Endodermal cell (in vitro differentiated cells): ENCODE measurements at regions not wholly inside any gene's neighbourhood (a gene's known extent, or its start where the extent isn't known, plus 50 kb on each side); places are given as distances from the start of the nearest gene placed in this dataset.

ENCODE experiments used
- DNase-seq: peaks from one replicate; pipeline ENCODE4 v3.0.0-alpha.2; 2017
- H3K27ac ChIP-seq: 2 replicates; pipeline ENCODE4 v1.5.1; 2013; ENCODE audit warnings: mild to moderate bottlenecking, low read depth, low read length, moderate library complexity
- H3K27me3 ChIP-seq: 2 replicates; pipeline ENCODE4 v1.6.1; 2013; ENCODE audit warnings: mild to moderate bottlenecking, low read length, moderate library complexity; ENCODE audit not compliant: insufficient read depth, control insufficient read depth, poor library complexity, severe bottlenecking
- H3K36me3 ChIP-seq: 2 replicates; pipeline ENCODE4 v1.7.0; 2013; ENCODE audit warnings: mild to moderate bottlenecking, low read length, moderate library complexity; ENCODE audit not compliant: control insufficient read depth, insufficient read depth
- H3K4me1 ChIP-seq: one replicate; pipeline ENCODE4 v1.7.0; 2013; ENCODE audit warnings: low read length; ENCODE audit not compliant: control insufficient read depth, insufficient read depth
- H3K4me3 ChIP-seq: 2 replicates; pipeline ENCODE4 v1.5.1; 2013; ENCODE audit warnings: mild to moderate bottlenecking, low read length, moderate library complexity
- H3K9ac ChIP-seq: 2 replicates; pipeline ENCODE4 v1.6.1; 2013; ENCODE audit warnings: mild to moderate bottlenecking, low read length, moderate library complexity; ENCODE audit not compliant: poor library complexity, severe bottlenecking; ENCODE audit errors: extremely low read depth
- H3K9me3 ChIP-seq: 2 replicates; pipeline ENCODE4 v1.6.1; 2013; ENCODE audit warnings: mild to moderate bottlenecking, low read length, moderate library complexity; ENCODE audit not compliant: control insufficient read depth
- H3K27ac Mint-ChIP-seq: 2 replicates; pipeline ENCODE4 v1.8.0; 2020; ENCODE audit warnings: mixed read lengths
- H3K27me3 Mint-ChIP-seq: 2 replicates; pipeline ENCODE4 v1.8.0; 2021; ENCODE audit warnings: mild to moderate bottlenecking, mixed read lengths; ENCODE audit not compliant: insufficient read depth
- H3K36me3 Mint-ChIP-seq: 2 replicates; pipeline ENCODE4 v1.8.0; 2020; ENCODE audit warnings: low read depth, mixed read lengths
- H3K4me1 Mint-ChIP-seq: 2 replicates; pipeline ENCODE4 v1.8.0; 2020; ENCODE audit warnings: mixed read lengths
- H3K4me3 Mint-ChIP-seq: 2 replicates; pipeline ENCODE4 v1.8.0; 2020; ENCODE audit warnings: mild to moderate bottlenecking, moderate library complexity, mixed read lengths
- H3K9me3 Mint-ChIP-seq: 2 replicates; pipeline ENCODE4 v1.8.0; 2020; ENCODE audit warnings: mild to moderate bottlenecking, mixed read lengths
- WGBS, 2 experiments: methylation state at CpG; one replicate each; pipeline versions ENCODE4 v1.1.5 to v1.1.7; 2013; ENCODE audit warnings: missing lambda C conversion rate in 2 of 2, mixed read lengths in 1 of 2; ENCODE audit not compliant: insufficient coverage in 1 of 2, insufficient read length in 1 of 2; 5-methylcytosine and 5-hydroxymethylcytosine counted together
- TF ChIP-seq, protein P1 (sequence below): fragments of 200-600 bp; sonication (generic); conservative IDR thresholded peaks from 2 replicates; pipeline ENCODE4 v1.5.0; 2021; ENCODE audit warnings: antibody characterized with exemption, mild to moderate bottlenecking

DNA sequence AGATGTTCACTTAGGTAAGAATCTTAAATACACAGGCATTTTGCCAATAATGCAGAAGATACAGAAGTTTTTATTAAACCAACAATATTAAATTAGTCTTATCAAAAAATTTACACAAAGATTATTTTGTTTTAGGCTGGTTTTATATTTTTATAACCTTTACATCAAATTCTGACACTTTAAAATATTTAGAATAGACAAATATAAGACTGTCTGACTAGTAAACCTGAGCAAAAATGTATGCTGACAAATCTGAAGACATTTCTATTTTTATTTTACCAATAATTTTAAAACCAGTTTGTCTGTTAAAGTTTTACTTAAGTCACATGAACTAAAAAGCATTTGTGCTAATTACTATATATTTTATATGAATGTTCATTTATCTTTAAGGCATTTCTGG lies 72.1 kb upstream of the ZNF236 start:
- peaks cover 70% of the 10 kb centered on the region for H3K9me3 ChIP-seq
- DNase-seq, result no peak
- Mint-ChIP-seq H3K36me3 (no peaks in the 10 kb centered on the region), H3K27ac (no peak overlapping the region), H3K4me3 (no peak overlapping the region), H3K9me3 (peaks cover 63% of the 10 kb centered on the region), H3K4me1 (peaks cover 5% of the 10 kb centered on the region), H3K27me3 (no peaks in the 10 kb centered on the region)
- H3K4me3 ChIP-seq, result no peak overlapping the region
- H3K4me1 ChIP-seq, result no peaks in the 10 kb centered on the region
- H3K27ac ChIP-seq, result no peak overlapping the region
- H3K27me3 ChIP-seq, result no peaks in the 10 kb centered on the region
- H3K9ac ChIP-seq, result no peak overlapping the region
- TF ChIP-seq, protein P1, sequence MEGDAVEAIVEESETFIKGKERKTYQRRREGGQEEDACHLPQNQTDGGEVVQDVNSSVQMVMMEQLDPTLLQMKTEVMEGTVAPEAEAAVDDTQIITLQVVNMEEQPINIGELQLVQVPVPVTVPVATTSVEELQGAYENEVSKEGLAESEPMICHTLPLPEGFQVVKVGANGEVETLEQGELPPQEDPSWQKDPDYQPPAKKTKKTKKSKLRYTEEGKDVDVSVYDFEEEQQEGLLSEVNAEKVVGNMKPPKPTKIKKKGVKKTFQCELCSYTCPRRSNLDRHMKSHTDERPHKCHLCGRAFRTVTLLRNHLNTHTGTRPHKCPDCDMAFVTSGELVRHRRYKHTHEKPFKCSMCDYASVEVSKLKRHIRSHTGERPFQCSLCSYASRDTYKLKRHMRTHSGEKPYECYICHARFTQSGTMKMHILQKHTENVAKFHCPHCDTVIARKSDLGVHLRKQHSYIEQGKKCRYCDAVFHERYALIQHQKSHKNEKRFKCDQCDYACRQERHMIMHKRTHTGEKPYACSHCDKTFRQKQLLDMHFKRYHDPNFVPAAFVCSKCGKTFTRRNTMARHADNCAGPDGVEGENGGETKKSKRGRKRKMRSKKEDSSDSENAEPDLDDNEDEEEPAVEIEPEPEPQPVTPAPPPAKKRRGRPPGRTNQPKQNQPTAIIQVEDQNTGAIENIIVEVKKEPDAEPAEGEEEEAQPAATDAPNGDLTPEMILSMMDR, result no peak
- H3K36me3 ChIP-seq, result no peaks in the 10 kb centered on the region

DNA sequence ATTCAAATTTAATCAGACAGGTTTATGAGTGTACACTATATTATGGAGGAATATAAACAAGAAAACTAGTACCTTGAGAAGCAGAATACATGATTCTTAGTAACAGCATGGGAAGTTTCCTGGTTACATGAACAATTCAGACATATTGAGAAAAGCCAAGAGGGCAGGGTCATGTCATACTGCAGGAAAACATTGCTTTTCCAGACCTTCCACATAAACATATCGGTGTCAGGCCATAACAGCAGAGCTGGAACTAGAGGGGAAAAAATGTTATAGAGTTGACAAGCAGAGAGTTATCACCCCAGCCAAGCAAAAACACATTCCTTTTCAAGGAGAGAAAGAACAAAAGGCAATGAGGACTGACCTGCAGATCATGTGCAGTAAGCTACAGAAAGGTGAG lies 74.7 kb upstream of the ZNF236 start:
- H3K4me3 Mint-ChIP-seq, result no peak overlapping the region
- H3K9me3 Mint-ChIP-seq, result peaks cover 57% of the 10 kb centered on the region
- peaks cover 58% of the 10 kb centered on the region for H3K9me3 ChIP-seq
- no peak overlapping the region for H3K9ac ChIP-seq
- no peaks in the 10 kb centered on the region for H3K27me3 Mint-ChIP-seq
- H3K27ac Mint-ChIP-seq, result no peak overlapping the region
- no peaks in the 10 kb centered on the region for H3K36me3 Mint-ChIP-seq
- no peak for DNase-seq
- no peaks in the 10 kb centered on the region for H3K4me1 Mint-ChIP-seq
- H3K4me3 ChIP-seq, result no peak overlapping the region
- H3K36me3 ChIP-seq, result no peaks in the 10 kb centered on the region
- no peaks in the 10 kb centered on the region for H3K4me1 ChIP-seq
- TF ChIP-seq, protein P1, result no peak
- no peaks in the 10 kb centered on the region for H3K27me3 ChIP-seq
- 100% methylated on average over 1 of the region's 1 CpG; no CpG with 5 or more reads in 1 of the 2 experiments for WGBS, 2 experiments
- no peak overlapping the region for H3K27ac ChIP-seq

DNA sequence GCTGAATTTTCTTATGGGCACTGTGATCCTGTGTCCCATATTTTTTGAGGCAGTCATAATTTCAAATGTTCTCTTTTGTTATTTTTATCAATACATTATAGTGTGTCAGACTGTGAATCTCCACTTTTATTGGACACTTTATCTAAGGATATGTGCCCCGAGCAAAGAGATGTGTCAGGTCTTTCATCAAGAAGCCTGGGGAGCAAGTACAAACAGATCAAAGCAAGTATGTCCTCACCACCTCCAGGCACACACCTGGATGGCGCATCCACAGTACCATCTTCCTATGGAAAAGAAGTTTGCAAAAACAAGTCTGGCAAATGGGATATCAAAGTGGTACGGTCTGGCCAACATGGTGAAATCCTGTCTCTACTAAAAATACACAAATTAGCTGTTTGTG lies 81.0 kb upstream of the ZNF236 start:
- peaks cover 9% of the 10 kb centered on the region for H3K9me3 ChIP-seq
- Mint-ChIP-seq H3K36me3 (no peaks in the 10 kb centered on the region), H3K27me3 (peaks cover 2% of the 10 kb centered on the region), H3K27ac (no peak overlapping the region), H3K4me1 (no peaks in the 10 kb centered on the region), H3K4me3 (no peak overlapping the region), H3K9me3 (peaks cover 31% of the 10 kb centered on the region)
- WGBS, 2 experiments, result 85 to 94% methylated on average over 2 to 3 of the region's 3 CpGs
- no peaks in the 10 kb centered on the region for H3K4me1 ChIP-seq
- no peaks in the 10 kb centered on the region for H3K36me3 ChIP-seq
- no peaks in the 10 kb centered on the region for H3K27me3 ChIP-seq
- no peak overlapping the region for H3K27ac ChIP-seq
- no peak overlapping the region for H3K9ac ChIP-seq
- TF ChIP-seq, protein P1, result no peak
- DNase-seq, result no peak
- no peak overlapping the region for H3K4me3 ChIP-seq
